GM18505 (cell line): ENCODE measurements at regions not wholly inside any gene's neighbourhood (a gene's known extent, or its start where the extent isn't known, plus 50 kb on each side); places are given as distances from the start of the nearest gene placed in this dataset.

Experiments
- ATAC-seq: cut with Tn5 transposase; IDR thresholded peaks from one replicate; pipeline ENCODE4 v1.9.1; 2021; ENCODE audit not compliant: unreplicated experiment
- POLR2A ChIP-seq: IDR thresholded peaks from 4 replicates; pipeline ENCODE4 v1.6.1; 2011; ENCODE audit warnings: borderline replicate concordance; ENCODE audit not compliant: insufficient read depth, insufficient read length; ENCODE audit errors: extremely low read depth

DNA sequence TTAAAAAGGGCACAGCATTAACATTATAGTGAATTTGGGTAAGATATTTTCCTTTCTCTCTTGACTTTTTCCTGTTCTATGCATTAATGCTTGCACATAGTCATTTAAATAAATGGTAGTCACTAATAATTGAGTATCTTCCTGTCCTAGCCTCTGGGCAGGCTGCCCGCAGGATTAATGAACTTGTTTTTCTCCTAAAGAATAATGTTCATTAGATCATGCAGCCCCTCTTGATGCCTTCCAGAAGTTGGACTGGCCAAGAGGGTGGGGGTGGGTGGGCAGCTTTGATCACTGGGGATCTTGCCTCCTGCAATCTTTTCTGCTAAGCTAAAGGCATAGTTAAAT is 514.5 kb upstream of the CDH2 start:
- no peak for TF ChIP-seq POLR2A
- no peak for ATAC-seq

DNA sequence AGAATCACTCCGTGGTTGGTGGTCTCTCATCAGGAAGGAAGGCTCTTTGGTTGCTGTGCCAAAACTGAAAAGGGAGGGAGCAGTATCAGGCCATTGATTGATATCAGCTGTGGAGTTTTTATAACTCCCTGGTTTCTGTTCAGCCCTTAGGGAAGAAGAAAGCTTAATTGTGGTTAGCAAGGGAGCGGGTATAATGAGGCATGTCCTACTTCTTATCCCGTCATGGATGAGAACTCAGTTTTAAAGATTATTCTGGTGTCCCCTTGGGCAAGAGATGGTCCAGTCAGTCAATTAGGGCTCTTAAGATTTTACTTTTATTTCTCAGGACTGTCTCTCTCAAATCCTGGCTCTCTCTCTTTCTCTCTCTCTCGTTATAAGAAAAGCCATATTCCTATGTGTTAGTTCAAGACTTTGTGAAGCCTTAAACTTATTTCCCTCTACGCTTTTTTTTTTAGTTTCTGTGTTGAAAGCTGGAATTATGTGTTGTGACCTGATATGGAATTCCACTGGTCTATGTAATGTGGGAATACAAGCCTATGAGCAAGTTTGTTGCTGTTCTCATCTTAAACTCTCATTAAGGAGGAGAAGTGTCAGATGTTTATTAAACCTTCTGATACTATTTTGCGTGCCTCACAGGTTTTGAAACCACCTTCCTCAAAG is 514.0 kb upstream of the CDH2 start:
- no peak for ATAC-seq
- no peak for TF ChIP-seq POLR2A

DNA sequence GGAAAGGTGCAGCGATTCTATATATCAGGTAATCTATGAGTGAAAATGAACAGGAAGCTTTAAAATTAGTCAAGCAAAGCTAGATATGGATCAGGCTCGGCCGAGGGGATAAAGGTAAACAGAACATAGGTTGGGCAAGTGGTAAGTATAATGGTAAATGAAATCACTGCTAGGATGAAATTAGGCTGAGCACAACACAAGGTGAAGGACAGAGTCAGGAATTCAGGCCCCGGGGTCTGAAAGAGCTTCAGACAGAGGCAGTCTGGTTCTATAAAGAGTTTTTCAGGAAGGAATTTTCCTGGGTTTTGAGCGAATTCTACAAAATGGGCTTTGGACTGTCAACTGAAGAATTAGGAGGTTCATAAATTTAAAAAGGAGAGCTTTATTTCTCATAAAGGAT is 513.2 kb upstream of the CDH2 start:
- no peak for TF ChIP-seq POLR2A
- ATAC-seq, result no peak

- no peak for ATAC-seq
- no peak for TF ChIP-seq POLR2A
Measured at GRCh38 chr18:28689588-28689987, 512.7 kb upstream of the CDH2 start.

- no peak for TF ChIP-seq POLR2A
- no peak for ATAC-seq
Measured at GRCh38 chr18:28684746-28685355, 507.9 kb upstream of the CDH2 start.

- no peak for ATAC-seq
- no peak for TF ChIP-seq POLR2A
Measured at GRCh38 chr18:28682912-28683311, 506.0 kb upstream of the CDH2 start.

DNA sequence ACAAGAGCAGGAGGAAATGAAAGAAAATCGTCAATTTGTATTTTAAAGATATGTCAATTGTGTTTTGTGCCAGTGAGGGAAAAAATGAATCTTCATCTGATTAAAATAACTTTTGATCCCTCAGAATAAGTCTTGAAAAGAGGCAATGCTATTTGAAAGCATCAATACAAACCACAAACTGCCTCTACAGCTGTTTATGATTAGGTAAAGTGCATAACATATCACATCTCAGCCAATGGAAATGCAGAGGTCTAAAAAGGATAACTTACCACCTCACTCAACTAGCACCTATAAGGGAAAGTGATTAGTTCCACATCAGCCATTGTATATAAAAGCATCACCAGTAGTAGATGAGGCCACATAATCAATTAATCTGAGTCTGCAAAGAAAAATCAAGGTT is 492.2 kb upstream of the CDH2 start:
- ATAC-seq, result no peak
- no peak for TF ChIP-seq POLR2A

DNA sequence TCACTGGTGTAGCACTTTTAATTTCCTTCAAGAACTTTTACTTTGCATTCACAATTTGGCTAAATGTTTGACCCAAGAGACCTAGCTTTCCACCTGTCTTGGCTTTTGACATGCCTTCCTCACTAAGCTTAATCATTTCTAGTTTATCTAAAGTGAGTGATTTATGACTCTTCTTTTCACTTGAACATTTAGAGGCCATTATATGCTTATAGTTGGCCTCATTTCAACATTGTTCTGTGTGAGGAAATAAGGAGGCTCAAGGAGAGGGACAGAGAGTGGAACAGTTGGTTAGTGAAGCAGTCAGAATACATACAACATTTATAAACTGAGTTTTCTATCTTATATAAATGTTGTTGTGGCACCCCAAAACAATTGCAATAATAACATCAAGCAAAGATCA is 489.3 kb upstream of the CDH2 start:
- no peak for TF ChIP-seq POLR2A
- no peak for ATAC-seq

DNA sequence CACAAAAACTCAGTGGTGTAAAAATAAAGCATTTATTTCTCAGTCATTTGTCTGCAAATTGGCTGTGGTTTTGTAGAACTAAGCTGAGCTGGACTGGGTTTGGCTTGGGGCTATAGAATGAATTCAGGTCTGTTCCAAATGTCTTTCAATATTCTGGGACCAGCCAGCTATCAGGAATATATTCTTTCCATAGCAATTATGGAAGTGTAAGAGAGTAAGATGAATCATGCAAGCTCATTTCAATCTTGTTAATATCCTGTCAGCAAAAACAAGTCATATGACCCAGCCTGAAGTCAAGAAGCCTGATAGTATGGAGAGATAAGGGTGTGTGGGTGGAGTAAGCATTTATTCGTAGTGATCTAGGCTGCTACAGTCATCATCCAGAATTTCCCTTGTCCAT is 481.0 kb upstream of the CDH2 start:
- no peak for ATAC-seq
- TF ChIP-seq POLR2A, result no peak

GRCh38 chr18:28652654-28653053 is 475.7 kb upstream of the CDH2 start:
- ATAC-seq, result no peak
- TF ChIP-seq POLR2A, result no peak

DNA sequence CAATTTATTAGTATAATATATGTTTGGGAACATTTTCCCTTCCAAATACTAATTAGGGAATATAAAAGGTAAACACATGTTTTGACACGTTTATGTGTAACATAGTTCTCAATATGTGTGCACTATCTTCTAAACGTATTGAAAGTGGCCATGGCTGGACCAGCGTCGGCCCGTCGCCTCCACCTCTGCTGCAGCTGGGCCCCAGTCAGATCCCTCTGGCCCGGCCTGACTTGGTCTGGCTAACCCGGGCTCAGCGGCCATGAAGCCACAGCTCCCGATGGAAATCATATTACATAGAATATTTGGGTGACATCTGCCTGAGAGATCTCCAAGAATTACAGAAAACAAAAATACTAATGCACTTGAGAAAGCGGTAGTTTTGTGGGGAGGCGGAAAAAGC is 474.4 kb upstream of the CDH2 start:
- ATAC-seq, result no peak
- no peak for TF ChIP-seq POLR2A

DNA sequence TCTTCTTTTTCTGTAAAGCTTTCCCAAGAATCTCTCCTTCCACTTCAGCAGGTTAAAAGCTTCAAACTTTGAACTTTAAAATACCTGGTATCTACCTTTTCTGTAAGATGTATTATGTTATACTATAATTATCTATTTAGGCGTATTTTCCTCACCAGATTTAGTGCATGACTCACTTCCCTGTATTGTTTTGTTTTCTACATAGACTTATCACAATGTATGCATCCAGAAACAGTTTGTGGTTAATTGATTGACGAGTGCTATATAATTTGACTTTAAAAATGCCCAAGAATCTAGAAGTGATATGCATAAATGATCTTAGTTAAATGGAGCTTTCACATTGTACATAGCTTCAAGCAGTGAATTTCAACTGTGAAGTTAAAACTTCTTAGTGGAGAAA is 473.9 kb upstream of the CDH2 start:
- no peak for ATAC-seq
- no peak for TF ChIP-seq POLR2A

GRCh38 chr18:28647961-28648360 is 471.0 kb upstream of the CDH2 start:
- no peak for ATAC-seq
- TF ChIP-seq POLR2A, result no peak

DNA sequence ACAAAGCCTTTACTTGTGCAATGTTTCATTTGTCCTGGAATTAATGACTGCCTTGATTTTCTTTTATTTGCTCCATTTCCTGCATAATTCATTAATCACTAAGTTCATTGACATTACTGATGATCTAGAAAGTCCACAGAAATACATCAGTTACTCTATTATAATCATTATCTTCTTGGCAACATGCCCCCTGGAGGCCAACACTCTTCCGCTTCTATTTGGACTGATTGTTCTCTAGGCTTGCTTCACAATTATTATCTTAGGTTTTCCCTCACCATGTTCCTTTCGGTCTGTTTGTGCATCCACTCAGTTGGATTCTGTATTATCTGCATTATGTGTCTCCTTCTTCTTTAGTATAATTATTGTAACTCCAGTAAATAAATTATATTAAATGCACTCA is 461.0 kb upstream of the CDH2 start:
- no peak for TF ChIP-seq POLR2A
- no peak for ATAC-seq

- no peak for TF ChIP-seq POLR2A
- ATAC-seq, result no peak
Measured at GRCh38 chr18:28635530-28635929, 458.6 kb upstream of the CDH2 start.
